ENCODE measurements at regions not wholly inside any gene's neighbourhood (a gene's known extent, or its start where the extent isn't known, plus 50 kb on each side); places are given as distances from the start of the nearest gene placed in this dataset.
"Not testable (repeated sequence)": the region's sequence is repeated elsewhere in the genome, so short reads cannot be mapped to it uniquely, and the experiment has no call there.

GRCh38 chr1:149278156-149278555 lies 174.8 kb upstream of the NBPF9 start:
- TF ChIP-seq POLR2A, CTCF (IDR thresholded peaks at IDR 0.05): not testable (repeated sequence)

All from ovary (tissue), 3 donors.